Vagina (tissue), 2 donors: ENCODE measurements at regions not wholly inside any gene's neighbourhood (a gene's known extent, or its start where the extent isn't known, plus 50 kb on each side); places are given as distances from the start of the nearest gene placed in this dataset.

ENCODE experiments used
- CTCF ChIP-seq, 3 experiments: fragments of 450-650 bp in 2 of 3; fragments of 200-600 bp in 1 of 3; sonication (generic) in 1 of 3; IDR thresholded peaks; one replicate each; pipeline ENCODE4 v1.5.1; 2017 to 2019; ENCODE audit warnings: antibody characterized with exemption in 3 of 3, mild to moderate bottlenecking in 2 of 3, moderate library complexity in 2 of 3
- POLR2A ChIP-seq, 2 donors: fragments of 450-650 bp; IDR thresholded peaks; one replicate each; pipeline ENCODE4 v1.6.1; 2017; ENCODE audit warnings: antibody characterized with exemption in 2 of 2, mild to moderate bottlenecking in 2 of 2, moderate library complexity in 2 of 2
- POLR2AphosphoS5 ChIP-seq, 2 donors: sonication (generic); formaldehyde crosslinking; IDR thresholded peaks; one replicate each; pipeline ENCODE4 v1.9.0; 2017; ENCODE audit warnings: antibody characterized with exemption in 2 of 2, mild to moderate bottlenecking in 2 of 2, low read depth in 1 of 2; ENCODE audit not compliant: insufficient read depth in 1 of 2

GRCh38 chrX:69238887-69239231 is 73.6 kb upstream of the PJA1 start:
- TF ChIP-seq CTCF (IDR thresholded peaks at IDR 0.05) = no peak
- no peak for TF ChIP-seq POLR2A (IDR thresholded peaks at IDR 0.05)
- no peak for TF ChIP-seq POLR2AphosphoS5 (IDR thresholded peaks at IDR 0.05; ENCODE audit: insufficient read depth in 1 of 2, low read depth in 1 of 2)
